Endothelial cell of umbilical vein (primary cell): ENCODE measurements at regions not wholly inside any gene's neighbourhood (a gene's known extent, or its start where the extent isn't known, plus 50 kb on each side); places are given as distances from the start of the nearest gene placed in this dataset.

ENCODE experiments used
- BruUV-seq: library from RNA; stranded (reverse); fragments of 400-500 nt; replicated peaks from 2 replicates; lab custom pipeline; 2021; lab: Mats Ljungman, UMichigan
- CTCF ChIA-PET: fragments of 300-600, 350-600 bp; sonication (Branson Sonifier 250); formaldehyde crosslinking; loops from one replicate; lab custom pipeline; 2021; ENCODE audit warnings: antibody characterized with exemption, inconsistent platforms; lab: Charles Lee
- POLR2A ChIA-PET: fragments of 300-600, 350-600 bp; sonication (Branson Sonifier 250); formaldehyde crosslinking; loops from one replicate; lab custom pipeline; 2021; ENCODE audit warnings: antibody characterized with exemption, inconsistent platforms; lab: Charles Lee
- DNase-seq: peaks from one replicate; pipeline ENCODE4 v3.0.0-alpha.2; 2011; ENCODE audit warnings: low read depth, low spot score
- FAIRE-seq: peaks from 2 replicates; lab custom pipeline; 2011; peaks lifted over from hg19 to GRCh38; lab: Jason Lieb, UNC
- H2AFZ ChIP-seq: 2 replicates; pipeline ENCODE4 v1.6.0; 2012; ENCODE audit warnings: low read depth, low read length, control low read depth, inconsistent platforms
- H3K27ac ChIP-seq: 2 replicates; pipeline ENCODE4 v1.5.1; 2011; ENCODE audit warnings: low read depth, mild to moderate bottlenecking, control low read depth, low read length, moderate library complexity; ENCODE audit not compliant: insufficient read depth
- H3K27me3 ChIP-seq, 2 experiments: 2 replicates each; pipeline versions ENCODE4 v1.6.0 to v1.6.1; 2011; ENCODE audit warnings: low read length in 2 of 2, mixed read lengths in 1 of 2; ENCODE audit not compliant: control insufficient read depth in 2 of 2, insufficient read depth in 2 of 2
- H3K36me3 ChIP-seq, 2 experiments: 2 replicates in 1 of 2; 3 replicates in 1 of 2; pipeline ENCODE4 v1.5.1; 2011; ENCODE audit warnings: low read length in 2 of 2, mild to moderate bottlenecking in 1 of 2, moderate library complexity in 1 of 2; ENCODE audit not compliant: control insufficient read depth in 2 of 2, insufficient read depth in 2 of 2; ENCODE audit errors: extremely low read depth in 1 of 2
- H3K4me1 ChIP-seq: 3 replicates; pipeline ENCODE4 v1.5.1; 2011; ENCODE audit warnings: mild to moderate bottlenecking, low read length; ENCODE audit not compliant: control insufficient read depth, insufficient read depth; ENCODE audit errors: extremely low read depth
- H3K4me2 ChIP-seq: 2 replicates; pipeline ENCODE4 v1.6.1; 2011; ENCODE audit warnings: low read length, control low read depth, mixed read lengths; ENCODE audit not compliant: insufficient read depth
- H3K4me3 ChIP-seq, 3 experiments: fragments of 200-600 bp in 1 of 3; sonication (generic), shearing (Covaris generic) in 1 of 3; replicated peaks in 1 of 3; 2 replicates each; pipeline ENCODE4 v1.5.1; 2011 to 2016; ENCODE audit warnings: control low read depth in 3 of 3, low read length in 3 of 3, mild to moderate bottlenecking in 2 of 3, inconsistent platforms in 1 of 3, low read depth in 1 of 3, moderate library complexity in 1 of 3; ENCODE audit not compliant: insufficient read depth in 1 of 3
- H3K79me2 ChIP-seq: 2 replicates; pipeline ENCODE4 v1.6.0; 2012; ENCODE audit warnings: low read length, inconsistent platforms; ENCODE audit not compliant: control insufficient read depth, insufficient read depth
- H3K9ac ChIP-seq: replicated peaks from 2 replicates; pipeline ENCODE3; 2011; ENCODE audit warnings: low read length, control low read depth; ENCODE audit not compliant: insufficient read depth; ENCODE audit errors: extremely low read depth
- H3K9me1 ChIP-seq: replicated peaks from 3 replicates; pipeline ENCODE4 v1.6.0; 2011; ENCODE audit warnings: mild to moderate bottlenecking, low read length; ENCODE audit not compliant: control insufficient read depth, insufficient read depth; ENCODE audit errors: extremely low read depth
- H3K9me3 ChIP-seq: replicated peaks from 2 replicates; pipeline ENCODE4 v1.5.1; 2012; ENCODE audit warnings: low read length, inconsistent platforms; ENCODE audit not compliant: control insufficient read depth, insufficient read depth
- H4K20me1 ChIP-seq: replicated peaks from 2 replicates; pipeline ENCODE3; 2011; ENCODE audit warnings: mild to moderate bottlenecking, low read length; ENCODE audit not compliant: control insufficient read depth, insufficient read depth; ENCODE audit errors: extremely low read depth
- CTCF ChIP-seq, 2 donors: IDR thresholded peaks; 1 replicate in 1 of 2; 2 replicates in 1 of 2; pipeline ENCODE4 v1.5.1; 2011; ENCODE audit warnings: low read length in 2 of 2, mild to moderate bottlenecking in 2 of 2, moderate library complexity in 2 of 2, control low read depth in 1 of 2, inconsistent platforms in 1 of 2, low read depth in 1 of 2; ENCODE audit not compliant: insufficient read depth in 1 of 2; ENCODE audit errors: extremely low read depth in 1 of 2
- EZH2 ChIP-seq: IDR thresholded peaks from 2 replicates; pipeline ENCODE4 v1.6.1; 2012; ENCODE audit warnings: borderline replicate concordance, low read depth, mild to moderate bottlenecking, moderate library complexity, low read length, inconsistent platforms; ENCODE audit not compliant: severe bottlenecking
- FOS ChIP-seq: IDR thresholded peaks from 2 replicates; pipeline ENCODE4 v1.6.1; 2011; ENCODE audit warnings: mild to moderate bottlenecking, low read length, moderate library complexity, borderline replicate concordance; ENCODE audit not compliant: insufficient read depth
- GATA2 ChIP-seq: IDR thresholded peaks from 2 replicates; pipeline ENCODE4 v1.7.0; 2011; ENCODE audit warnings: low read depth, mild to moderate bottlenecking, moderate library complexity, mixed read lengths, low read length; ENCODE audit not compliant: insufficient read length, insufficient read depth
- JUN ChIP-seq: IDR thresholded peaks from 2 replicates; pipeline ENCODE4 v1.6.1; 2011; ENCODE audit warnings: borderline replicate concordance, low read depth; ENCODE audit not compliant: insufficient read length, insufficient read depth
- POLR2AphosphoS5 ChIP-seq: IDR thresholded peaks from 2 replicates; pipeline ENCODE4 v1.6.1; 2012; ENCODE audit warnings: low read depth, mild to moderate bottlenecking, control low read depth, low read length, moderate library complexity; ENCODE audit not compliant: insufficient read depth
- dilution Hi-C: fragments of 300-500 bp; cut with MboI; formaldehyde crosslinking; loops from one replicate; pipeline ENCODE4 v1.15.0; 2019; ENCODE audit warnings: low sequenced_read_pairs; ENCODE audit not compliant: extremely low pct_ligation_motif_present
- intact Hi-C: fragments of 100-400 bp; cut with micrococcal nuclease; formaldehyde crosslinking; loops from one replicate; pipeline ENCODE4 v1.10.0; 2022

DNA sequence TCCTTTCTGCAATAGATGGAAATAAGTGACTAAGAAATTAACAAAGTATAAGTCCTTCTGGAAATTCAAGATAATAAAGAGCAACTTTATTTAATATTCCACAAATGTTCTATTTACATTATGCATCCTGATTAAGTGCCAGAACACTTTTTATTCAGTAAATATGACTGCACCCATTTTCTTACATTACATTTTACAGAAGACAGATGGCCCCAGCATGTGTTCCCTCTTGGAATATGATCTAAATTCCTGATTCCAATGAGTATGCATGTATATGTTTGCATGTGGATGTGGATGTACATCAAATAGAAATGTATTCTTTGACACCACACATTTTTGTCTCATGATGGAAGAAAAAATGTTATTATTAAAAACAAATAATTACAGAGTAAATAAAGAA is 628.7 kb upstream of the SEMA3D start:
- no peak for TF ChIP-seq JUN
- no peak for TF ChIP-seq GATA2
- no peak for TF ChIP-seq FOS
- no peak for TF ChIP-seq POLR2AphosphoS5

GRCh38 chr7:85806321-85806720 is 619.5 kb upstream of the SEMA3D start:
- H3K79me2 ChIP-seq, result no peaks in the 10 kb centered on the region
- no peaks in the 10 kb centered on the region for H3K27me3 ChIP-seq
- no peaks in the 10 kb centered on the region for H3K4me1 ChIP-seq
- DNase-seq (no peak), FAIRE-seq (no peak)
- CTCF ChIA-PET, result no interaction called here
- no peaks in the 10 kb centered on the region for H3K9me3 ChIP-seq
- no peaks in the 10 kb centered on the region for H4K20me1 ChIP-seq
- H3K9me1 ChIP-seq, result no peaks in the 10 kb centered on the region
- no TSS peak for BruUV-seq
- dilution Hi-C loops (no loop called here), intact Hi-C loops (no loop called here)
- H3K4me2 ChIP-seq, result no peak overlapping the region
- H3K4me3 ChIP-seq, result no peak overlapping the region
- no peak for TF ChIP-seq GATA2
- TF ChIP-seq CTCF (IDR thresholded peaks at IDR 0.05; ENCODE audit: extremely low read depth in 1 of 2, insufficient read depth in 1 of 2, low read depth in 1 of 2, low read length in 2 of 2), result peak in 1 of 2 donors; percentile 1
- no peak for TF ChIP-seq FOS
- no peak for TF ChIP-seq EZH2
- no peak overlapping the region for H3K9ac ChIP-seq
- POLR2A ChIA-PET, result no interaction called here
- H2AFZ ChIP-seq, result no peak overlapping the region
- H3K36me3 ChIP-seq, result no peaks in the 10 kb centered on the region
- H3K27ac ChIP-seq, result no peak overlapping the region

More for the DNA sequence above, 628.7 kb upstream of the SEMA3D start:
- Histone ChIP-seq H3K79me2 (no peaks in the 10 kb centered on the region), H3K4me2 (no peak overlapping the region), H3K27me3 (no peaks in the 10 kb centered on the region), H3K36me3 (no peaks in the 10 kb centered on the region), H3K4me3 (no peak overlapping the region), H3K9me1 (no peaks in the 10 kb centered on the region), H3K9me3 (no peaks in the 10 kb centered on the region), H4K20me1 (no peaks in the 10 kb centered on the region), H3K9ac (no peak overlapping the region), H2AFZ (no peak overlapping the region), H3K4me1 (no peaks in the 10 kb centered on the region), H3K27ac (no peak overlapping the region)
- POLR2A ChIA-PET, result no interaction called here
- FAIRE-seq (no peak), DNase-seq (no peak)
- BruUV-seq, result no TSS peak
- intact Hi-C loops, result no loop called here
- dilution Hi-C loops, result no loop called here
- CTCF ChIA-PET, result no interaction called here
